Urothelium cell line (cell line): ENCODE measurements at regions not wholly inside any gene's neighbourhood (a gene's known extent, or its start where the extent isn't known, plus 50 kb on each side); places are given as distances from the start of the nearest gene placed in this dataset.
A peak's percentile ranks its signal among the peaks of the same experiment; 100 is the strongest.

Experiments
- DNase-seq: peaks from one replicate; pipeline ENCODE4 v3.0.0; 2011; ENCODE audit warnings: low spot score, mixed read lengths
- FAIRE-seq: peaks from 2 replicates; lab custom pipeline; 2011; peaks lifted over from hg19 to GRCh38; lab: Jason Lieb, UNC

GRCh38 chr6:102582569-102582968 lies 1189.1 kb downstream of the GRIK2 start:
- DNase-seq = no peak
- FAIRE-seq = no peak

GRCh38 chr6:102581378-102582124 lies 1188.0 kb downstream of the GRIK2 start:
- DNase-seq (no peak), FAIRE-seq (no peak)

- DNase-seq = no peak
- FAIRE-seq = no peak
Measured at GRCh38 chr6:102571236-102571908, 1177.9 kb downstream of the GRIK2 start.

- DNase-seq (no peak), FAIRE-seq (no peak)
Measured at GRCh38 chr6:102562713-102563112, 1169.2 kb downstream of the GRIK2 start.

- FAIRE-seq = no peak
Measured at GRCh38 chr6:102553214-102553613, 1159.7 kb downstream of the GRIK2 start.

GRCh38 chr6:102549221-102549874 lies 1155.8 kb downstream of the GRIK2 start:
- no peak for FAIRE-seq
- no peak for DNase-seq

More at GRCh38 chr6:102553214-102553613, 1159.7 kb downstream of the GRIK2 start:
- DNase-seq = no peak

- no peak for FAIRE-seq
- no peak for DNase-seq
Measured at GRCh38 chr6:102525336-102525735, 1131.8 kb downstream of the GRIK2 start.

- DNase-seq (no peak), FAIRE-seq (no peak)
Measured at GRCh38 chr6:102520966-102521365, 1127.5 kb downstream of the GRIK2 start.

- DNase-seq (no peak), FAIRE-seq (no peak)
Measured at GRCh38 chr6:102517506-102517905, 1124.0 kb downstream of the GRIK2 start.

- no peak for FAIRE-seq
Measured at GRCh38 chr6:102501615-102502014, 1108.1 kb downstream of the GRIK2 start.

GRCh38 chr6:102494808-102495207 lies 1101.3 kb downstream of the GRIK2 start:
- DNase-seq (no peak), FAIRE-seq (no peak)

More at GRCh38 chr6:102501615-102502014, 1108.1 kb downstream of the GRIK2 start:
- DNase-seq = no peak

GRCh38 chr6:102493485-102493884 lies 1100.0 kb downstream of the GRIK2 start:
- FAIRE-seq (no peak), DNase-seq (no peak)

GRCh38 chr6:102488729-102489128 lies 1095.2 kb downstream of the GRIK2 start:
- peak; percentile 12 for DNase-seq
- no peak for FAIRE-seq

- DNase-seq = no peak
- FAIRE-seq = no peak
Measured at GRCh38 chr6:102485480-102485879, 1092.0 kb downstream of the GRIK2 start.

- FAIRE-seq = no peak
- no peak for DNase-seq
Measured at GRCh38 chr6:102474041-102474807, 1080.7 kb downstream of the GRIK2 start.

GRCh38 chr6:102458990-102459389 lies 1065.5 kb downstream of the GRIK2 start:
- DNase-seq (no peak), FAIRE-seq (no peak)

GRCh38 chr6:102438171-102438570 lies 1044.7 kb downstream of the GRIK2 start:
- no peak for FAIRE-seq

GRCh38 chr6:102417368-102417998 lies 1024.0 kb downstream of the GRIK2 start:
- FAIRE-seq (no peak), DNase-seq (no peak)

More at GRCh38 chr6:102438171-102438570, 1044.7 kb downstream of the GRIK2 start:
- DNase-seq = no peak

- FAIRE-seq = no peak
- no peak for DNase-seq
Measured at GRCh38 chr6:102415891-102416290, 1022.4 kb downstream of the GRIK2 start.

- DNase-seq = no peak
- FAIRE-seq = no peak
Measured at GRCh38 chr6:102411796-102412195, 1018.3 kb downstream of the GRIK2 start.
